Left forelimb (tissue), 1 donor: ENCODE measurements at regions not wholly inside any gene's neighbourhood (a gene's known extent, or its start where the extent isn't known, plus 50 kb on each side); places are given as distances from the start of the nearest gene placed in this dataset.

ENCODE experiments used
- DNase-seq: peaks from one replicate; pipeline ENCODE4 v3.0.0-alpha.2; 2018; ENCODE audit warnings: low spot score

- DNase-seq: no peak
Observed at GRCh38 chr19:29396925-29397324, 128.9 kb upstream of the VSTM2B start.

- no peak for DNase-seq
Observed at GRCh38 chr19:29397748-29398147, 128.0 kb upstream of the VSTM2B start.

GRCh38 chr19:29399804-29400203 is 126.0 kb upstream of the VSTM2B start:
- DNase-seq: no peak

GRCh38 chr19:29400917-29401711 is 124.7 kb upstream of the VSTM2B start:
- DNase-seq: no peak

DNA sequence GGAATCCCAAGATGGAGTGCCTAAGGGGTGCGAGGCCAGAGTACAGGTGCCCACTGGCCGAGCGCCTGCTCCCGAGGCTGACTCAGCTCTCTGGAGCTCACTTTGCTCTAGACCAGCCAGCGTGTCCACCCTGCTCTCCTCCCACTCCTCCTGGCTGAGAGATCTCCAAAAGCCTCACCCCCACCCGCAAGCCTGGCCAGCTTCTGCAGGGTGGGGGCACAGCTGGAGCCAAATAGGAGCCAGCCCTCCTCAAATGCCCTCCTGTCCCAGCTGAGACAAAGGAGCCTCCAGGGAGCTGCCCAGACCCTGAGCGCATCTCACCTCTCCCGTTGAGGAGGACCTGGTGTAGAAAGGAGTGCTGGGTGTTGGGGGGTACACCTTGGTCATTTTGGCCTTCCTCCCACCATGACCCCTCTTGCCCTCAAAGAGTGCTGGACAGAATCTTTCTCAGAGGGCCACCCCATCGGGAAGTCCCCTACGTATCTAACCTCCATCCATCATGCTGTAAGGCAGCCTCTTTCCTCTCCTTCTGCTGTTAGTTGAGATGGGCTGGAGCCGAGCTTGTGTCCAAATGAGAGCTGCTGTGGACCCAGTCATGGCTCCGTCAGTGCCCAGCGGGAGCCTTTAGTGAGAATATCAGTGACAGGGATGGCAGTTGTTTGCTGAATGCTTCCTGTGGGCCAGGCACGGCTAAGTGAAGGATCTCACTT is 123.9 kb upstream of the VSTM2B start:
- DNase-seq: no peak

GRCh38 chr19:29402563-29402962 is 123.2 kb upstream of the VSTM2B start:
- DNase-seq: no peak

DNA sequence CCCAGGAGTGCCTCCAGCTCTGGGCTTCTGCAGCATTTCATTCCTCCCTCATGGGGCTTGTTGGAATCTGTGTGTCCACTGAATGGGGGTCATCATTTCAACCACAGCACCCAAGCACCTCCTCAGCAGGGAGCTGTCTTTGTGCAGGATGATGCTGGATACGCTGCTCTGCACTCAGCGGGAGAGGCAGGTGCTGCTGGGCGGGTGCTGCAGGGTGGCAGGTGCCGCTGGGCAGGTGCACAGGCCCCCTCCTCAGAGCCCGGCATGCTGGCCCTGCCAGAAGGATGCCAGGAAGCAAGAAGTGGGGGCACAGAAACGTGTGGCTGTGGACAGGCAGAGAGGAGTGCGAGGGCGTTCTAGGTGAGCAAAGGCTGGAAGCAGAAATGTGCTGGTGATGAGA is 121.8 kb upstream of the VSTM2B start:
- DNase-seq: no peak

DNA sequence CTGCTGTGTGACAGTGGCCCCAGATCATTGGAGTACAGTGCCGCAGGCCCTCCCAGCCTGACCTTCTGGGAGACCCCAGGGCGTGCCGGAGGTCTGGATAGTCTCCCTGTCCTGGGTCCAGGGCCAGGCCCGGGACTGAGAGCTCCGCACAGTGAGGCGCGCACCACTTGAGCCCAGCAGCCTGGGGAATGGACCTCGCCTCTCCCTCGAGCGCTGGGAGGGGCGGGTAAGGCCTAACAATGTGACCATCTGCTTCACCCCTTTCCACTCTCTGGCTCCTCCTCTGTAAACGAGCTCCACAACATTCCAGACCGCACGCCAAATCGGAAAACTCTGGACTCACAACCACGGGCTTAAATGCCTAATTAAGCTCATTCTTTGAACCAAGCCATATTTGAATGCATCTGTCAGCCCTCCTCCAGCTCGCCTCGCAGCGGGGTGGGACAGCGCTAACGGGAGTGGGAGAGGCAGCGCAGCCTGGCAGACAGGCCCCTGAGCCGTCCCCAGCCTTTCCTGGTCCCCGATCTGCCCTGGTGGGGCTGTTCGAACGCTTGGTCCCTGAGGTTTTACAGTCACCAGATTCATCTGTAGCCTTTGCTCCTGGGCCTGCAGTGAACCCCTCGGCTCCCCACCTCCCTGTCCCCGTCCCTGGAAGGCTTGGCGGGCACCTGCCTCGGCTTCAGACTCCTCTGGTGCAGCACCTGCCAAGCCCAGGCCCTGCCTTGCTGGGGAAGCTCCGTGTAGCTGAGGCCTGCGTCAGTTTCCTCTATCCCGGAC is 120.7 kb upstream of the VSTM2B start:
- DNase-seq: peak; percentile 81

- DNase-seq: no peak
Observed at GRCh38 chr19:29405728-29405995, 120.1 kb upstream of the VSTM2B start.

DNA sequence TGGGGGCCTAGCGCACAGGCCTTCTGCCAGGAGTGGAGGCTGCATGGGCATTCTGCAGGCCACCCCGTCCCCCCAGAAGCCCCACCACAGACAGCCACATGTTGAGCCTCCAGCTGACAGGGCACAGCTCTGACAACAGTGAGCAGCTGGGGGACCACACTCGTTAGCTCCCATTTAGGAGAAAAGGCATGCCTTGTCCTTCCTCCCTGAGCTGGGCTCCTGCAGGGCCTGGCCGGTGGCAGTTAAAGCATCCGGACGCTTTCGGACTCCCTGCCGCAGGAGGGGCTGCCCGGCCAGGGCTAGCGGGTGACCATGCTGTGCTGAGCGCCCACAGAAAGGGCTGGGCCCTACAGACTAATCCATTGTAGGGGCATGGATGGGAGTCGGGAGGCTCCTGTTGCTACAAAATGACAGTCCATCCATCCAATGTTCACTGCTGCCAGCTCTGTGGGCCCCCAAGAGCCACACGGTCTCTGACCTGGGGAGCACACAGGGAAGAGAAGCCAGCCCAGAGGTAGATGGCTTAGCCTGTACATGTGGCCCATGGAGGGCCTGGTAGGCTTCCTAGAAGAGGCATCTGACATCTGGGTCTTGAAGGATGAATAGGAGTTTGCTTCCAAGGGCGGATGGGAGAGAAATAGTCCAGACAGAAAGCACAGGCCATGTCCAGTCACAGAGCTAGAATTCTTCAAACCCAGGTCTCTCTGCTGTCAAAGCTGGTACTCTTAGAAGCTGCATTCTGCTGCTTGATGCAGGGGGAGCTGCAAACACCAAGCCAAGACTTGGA is 116.5 kb upstream of the VSTM2B start:
- no peak for DNase-seq

DNA sequence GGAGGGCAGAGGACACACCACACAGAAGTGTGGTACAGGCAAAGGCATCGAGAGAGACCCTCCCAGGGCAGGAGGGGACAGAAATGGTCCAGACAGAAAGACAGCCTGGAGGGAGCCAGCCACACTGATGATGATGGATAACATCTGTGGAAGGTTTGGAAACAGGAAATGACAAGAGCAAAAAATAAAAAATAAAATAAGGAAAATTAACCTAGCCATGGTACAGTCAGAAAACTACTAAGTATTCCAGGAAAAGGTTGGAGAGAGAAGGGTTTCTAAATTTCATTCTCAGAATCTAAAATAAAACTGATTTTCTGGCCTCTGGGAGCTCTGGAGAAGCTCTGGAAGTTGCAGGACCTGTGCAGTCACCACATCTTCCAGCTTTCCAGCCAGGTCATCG is 115.2 kb upstream of the VSTM2B start:
- no peak for DNase-seq

GRCh38 chr19:29411113-29411581 is 114.6 kb upstream of the VSTM2B start:
- peak; percentile 68 for DNase-seq

DNA sequence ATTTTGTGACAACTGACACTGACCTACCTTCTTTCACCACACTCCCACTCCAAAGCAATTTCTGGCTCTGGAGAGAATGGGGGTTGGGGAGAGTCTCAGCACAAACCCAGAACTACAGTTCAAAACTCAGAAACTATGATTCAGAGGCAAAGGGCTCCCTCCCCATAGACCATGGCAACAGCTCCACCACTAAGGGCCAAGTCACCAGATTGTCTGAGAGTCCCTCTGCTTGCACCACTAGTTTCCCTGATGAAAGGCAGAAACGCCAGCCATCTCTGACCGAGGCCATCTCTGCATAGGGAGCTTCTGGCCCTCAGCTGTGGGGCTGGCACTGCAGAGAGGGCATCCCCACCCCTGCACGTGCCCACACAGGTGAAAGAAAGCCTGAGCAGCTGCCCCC is 112.4 kb upstream of the VSTM2B start:
- no peak for DNase-seq

GRCh38 chr19:29415507-29415906 is 110.3 kb upstream of the VSTM2B start:
- no peak for DNase-seq

DNA sequence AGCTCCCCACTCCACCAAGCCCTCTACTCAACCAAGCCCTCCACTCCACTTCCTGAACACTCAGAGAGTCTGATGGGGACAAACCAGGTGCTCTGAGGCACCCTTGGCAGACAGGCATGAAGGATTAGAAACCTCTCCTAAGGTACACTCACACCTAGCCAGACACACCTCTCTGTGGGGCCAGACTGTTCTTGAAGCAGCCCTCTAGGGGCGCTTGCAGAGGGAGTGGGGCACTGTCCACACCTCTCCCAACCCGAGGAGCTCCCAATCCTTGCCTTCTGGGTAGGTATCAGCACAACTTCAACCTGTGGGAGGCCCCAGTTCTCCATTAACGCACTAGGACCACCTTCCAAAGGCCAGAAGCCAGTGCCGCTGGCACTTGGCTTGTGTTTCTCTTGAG is 108.7 kb upstream of the VSTM2B start:
- no peak for DNase-seq

- DNase-seq: no peak
Observed at GRCh38 chr19:29418201-29418600, 107.6 kb upstream of the VSTM2B start.

DNA sequence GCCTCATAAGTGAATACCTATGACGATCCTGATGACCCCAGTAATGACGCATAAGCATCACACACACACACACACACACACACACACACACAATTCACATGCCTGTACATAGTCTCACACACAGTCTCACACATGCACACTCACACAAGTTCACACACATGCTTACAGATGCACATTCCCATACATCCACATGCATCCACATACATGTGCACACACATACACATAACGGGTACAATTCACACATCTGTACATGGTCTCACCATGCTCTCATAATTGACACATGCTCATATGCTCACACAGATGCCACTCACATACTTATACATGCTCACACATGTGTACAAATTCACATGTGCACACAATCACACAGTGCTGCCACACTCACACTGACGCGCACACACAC is 105.7 kb upstream of the VSTM2B start:
- no peak for DNase-seq

- DNase-seq: no peak
Observed at GRCh38 chr19:29420482-29421195, 105.2 kb upstream of the VSTM2B start.

DNA sequence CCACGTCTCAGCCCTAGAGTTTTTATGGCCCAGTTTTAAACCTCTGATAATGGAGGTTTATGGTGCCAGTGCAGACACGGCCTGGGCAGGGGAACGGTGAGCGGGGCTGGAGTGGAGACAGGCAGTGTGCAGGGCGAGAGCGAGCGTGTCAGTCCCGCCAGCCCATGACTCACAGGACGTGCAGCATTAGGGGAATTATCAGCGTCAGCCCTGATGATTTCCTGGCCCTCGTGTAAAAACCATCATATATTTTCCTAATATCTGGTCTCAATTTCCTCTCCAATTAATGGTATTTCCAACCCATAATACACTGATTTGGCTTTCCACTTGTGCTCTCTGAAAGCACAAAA is 104.6 kb upstream of the VSTM2B start:
- DNase-seq: no peak

GRCh38 chr19:29422047-29422446 is 103.7 kb upstream of the VSTM2B start:
- DNase-seq: no peak

DNA sequence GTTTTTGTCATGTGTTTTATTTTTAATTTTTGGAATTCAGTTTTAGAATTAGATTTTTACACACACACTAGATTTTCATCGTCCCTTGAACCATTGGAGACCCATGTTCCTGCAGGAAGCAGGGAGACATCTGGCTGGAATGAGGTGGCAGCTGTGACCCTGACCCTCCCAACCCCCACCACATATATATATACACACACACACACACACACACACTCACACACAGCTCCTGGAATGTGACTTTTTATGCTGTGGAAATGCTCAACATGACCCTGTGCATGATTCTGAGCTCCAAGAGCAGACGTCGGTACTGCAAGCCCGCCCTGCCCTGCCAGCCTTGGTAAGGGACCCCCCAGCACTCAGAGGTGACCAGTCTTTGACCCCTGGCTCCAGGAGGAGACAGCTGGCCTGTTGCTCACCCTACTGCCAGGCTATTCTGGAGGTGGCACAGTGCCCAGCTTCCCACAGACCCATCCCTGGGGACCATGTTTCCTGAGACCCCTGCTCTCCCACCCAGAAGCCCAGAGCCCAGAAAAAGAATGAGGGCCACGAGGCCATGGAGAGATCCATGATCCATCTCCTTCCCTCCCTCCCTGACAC is 103.2 kb upstream of the VSTM2B start:
- DNase-seq: no peak
